Medulla oblongata (tissue), 1 donor: ENCODE measurements at regions not wholly inside any gene's neighbourhood (a gene's known extent, or its start where the extent isn't known, plus 50 kb on each side); places are given as distances from the start of the nearest gene placed in this dataset.
"Not testable (repeated sequence)": the region's sequence is repeated elsewhere in the genome, so short reads cannot be mapped to it uniquely, and the experiment has no call there.

Experiments
- DNase-seq: peaks from one replicate; pipeline ENCODE4 v3.0.0-alpha.2; 2015; ENCODE audit errors: extremely low spot score

DNA sequence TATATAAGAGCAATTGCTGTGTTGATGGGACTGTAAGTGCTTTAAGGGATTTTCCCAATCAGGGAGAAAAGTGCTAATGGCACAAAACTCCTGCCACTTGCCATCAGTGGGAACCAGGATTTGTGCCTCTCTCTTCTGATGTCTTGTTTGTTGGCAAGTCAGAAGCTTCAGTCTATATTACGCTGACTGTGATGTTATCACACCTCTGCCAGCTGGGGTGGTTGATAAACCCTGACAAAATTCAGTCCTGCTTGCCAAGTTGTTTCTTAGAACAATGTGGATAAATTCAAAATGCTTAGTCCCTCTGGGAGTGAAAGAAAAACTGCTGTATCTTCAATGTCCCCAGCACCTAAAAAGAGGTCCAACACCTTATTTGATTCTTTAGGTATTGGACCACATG lies 161.4 kb upstream of the FBXL7 start:
- DNase-seq: no peak

DNA sequence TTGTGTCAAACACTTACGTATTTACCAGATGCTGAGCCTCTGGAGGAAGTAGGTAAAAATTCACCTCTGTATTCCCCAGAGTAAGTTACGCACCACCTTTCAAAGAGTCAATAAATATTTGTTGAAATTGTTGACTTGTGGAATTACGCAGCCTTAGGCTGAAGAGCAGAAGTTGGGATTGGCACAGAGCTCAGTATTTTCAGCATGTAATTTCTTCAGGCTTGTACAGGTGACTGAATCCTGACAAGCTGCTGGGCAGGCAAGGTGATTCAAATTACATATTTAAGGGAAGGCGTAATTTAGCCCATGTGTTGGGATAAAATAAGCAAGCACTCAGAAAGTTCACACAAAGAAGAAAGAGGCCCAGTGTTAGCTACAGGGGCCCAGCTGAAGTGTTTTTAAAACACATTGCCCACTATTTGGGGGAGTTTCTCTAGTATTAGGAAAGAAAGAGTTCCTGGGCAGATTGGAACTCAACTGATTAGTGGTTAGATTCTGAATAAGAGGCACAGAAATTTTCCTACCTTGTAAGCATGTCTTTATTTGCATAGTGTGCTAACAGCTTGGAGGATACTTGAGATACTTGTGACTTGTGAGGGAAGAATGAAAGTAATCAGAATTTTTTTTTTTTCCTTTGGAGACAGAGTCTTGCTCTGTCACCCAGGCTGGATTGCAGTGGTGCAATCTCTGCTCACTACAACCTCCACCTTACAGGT lies 165.3 kb upstream of the FBXL7 start:
- DNase-seq: no peak

DNA sequence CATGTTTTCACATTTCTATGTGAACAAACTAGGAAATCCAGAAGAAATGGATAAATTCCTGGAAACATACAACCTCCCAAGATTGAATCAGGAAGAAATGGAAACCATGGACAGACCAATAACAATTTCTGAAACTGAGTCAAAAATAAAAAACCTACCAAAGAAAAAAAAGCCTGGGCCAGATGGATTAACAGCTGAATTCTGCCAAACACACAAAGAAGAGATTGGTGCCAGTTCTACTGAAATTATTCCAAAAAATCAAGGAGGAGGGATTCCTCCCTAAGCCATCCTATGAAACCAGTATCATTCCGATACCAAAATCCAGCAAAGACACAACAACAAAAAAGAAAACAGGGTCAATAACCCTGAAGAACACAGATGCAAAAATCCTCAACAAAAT lies 166.9 kb upstream of the FBXL7 start:
- no peak for DNase-seq

DNA sequence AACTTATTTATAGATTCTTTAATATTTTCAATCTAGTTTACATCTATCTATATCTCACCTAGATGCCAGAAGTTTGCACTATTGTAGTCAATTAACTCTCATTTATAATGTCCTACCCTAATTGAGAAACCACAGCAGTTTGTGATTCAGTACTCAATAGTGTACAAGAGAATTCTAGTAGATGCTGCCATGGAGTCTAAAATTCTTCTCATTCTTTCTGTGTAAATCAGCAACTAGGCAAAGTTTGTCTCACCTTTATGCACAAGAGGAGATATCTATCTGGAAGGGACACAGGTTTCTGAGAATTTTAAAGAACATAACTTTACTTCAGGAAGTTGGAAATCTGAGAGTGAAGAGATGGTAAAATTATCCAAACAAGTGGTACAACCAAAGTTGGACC lies 173.0 kb upstream of the FBXL7 start:
- DNase-seq: no peak

DNA sequence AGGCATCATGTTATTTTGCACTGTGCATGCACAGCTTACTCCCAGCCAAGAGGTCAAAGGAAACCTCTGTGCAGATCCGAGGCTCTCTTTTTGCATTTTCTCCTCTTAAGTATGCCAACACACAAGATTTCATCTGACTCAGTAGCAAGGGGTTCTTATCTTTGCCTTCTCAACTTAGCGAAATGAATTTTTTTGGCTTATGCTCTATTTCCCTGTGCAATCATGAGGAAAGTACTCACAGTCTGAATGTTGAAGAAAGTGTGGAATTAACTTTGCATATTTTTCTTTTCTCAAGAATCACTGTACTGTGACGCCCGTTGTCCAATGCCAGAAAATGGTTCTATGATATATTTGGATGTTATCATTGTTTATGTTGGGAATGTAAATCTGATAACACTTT lies 173.5 kb upstream of the FBXL7 start:
- no peak for DNase-seq

DNA sequence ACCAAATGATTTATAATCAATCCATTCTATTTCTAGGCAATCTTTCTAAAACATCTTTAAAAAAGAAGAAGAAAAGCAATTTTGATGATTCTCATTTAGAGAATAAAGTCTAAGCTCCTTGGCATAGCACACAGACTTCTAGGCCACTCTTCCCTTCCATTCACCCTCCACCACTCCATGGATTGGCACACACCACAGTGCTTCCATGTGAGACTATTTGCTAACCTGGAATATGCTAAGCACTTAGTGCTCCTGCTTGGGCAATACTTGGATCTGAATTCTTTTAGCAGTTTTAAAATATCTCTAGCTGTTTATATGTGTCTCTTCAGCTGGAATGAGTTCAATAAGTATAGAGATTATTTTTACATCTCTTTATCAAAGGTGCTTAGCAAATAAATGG lies 177.6 kb upstream of the FBXL7 start:
- DNase-seq: no peak

DNA sequence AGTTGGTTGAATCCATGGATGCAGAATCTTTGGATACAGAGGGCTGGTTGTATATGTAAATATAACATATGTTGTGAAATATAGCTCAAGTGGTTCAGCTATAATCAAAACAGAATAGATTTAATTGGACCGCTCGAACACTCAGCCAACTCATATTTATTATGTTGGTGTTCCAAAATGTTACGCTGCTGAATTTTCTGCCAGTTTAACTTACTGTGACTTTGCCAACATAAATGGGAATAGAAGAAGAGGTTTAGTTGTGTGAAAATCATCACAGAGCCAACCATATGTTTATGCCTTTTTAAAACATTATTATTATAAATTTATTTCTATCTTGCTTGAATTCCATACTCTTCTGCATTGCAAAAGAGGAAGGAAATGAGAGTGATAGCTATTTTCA lies 178.2 kb upstream of the FBXL7 start:
- DNase-seq: no peak

DNA sequence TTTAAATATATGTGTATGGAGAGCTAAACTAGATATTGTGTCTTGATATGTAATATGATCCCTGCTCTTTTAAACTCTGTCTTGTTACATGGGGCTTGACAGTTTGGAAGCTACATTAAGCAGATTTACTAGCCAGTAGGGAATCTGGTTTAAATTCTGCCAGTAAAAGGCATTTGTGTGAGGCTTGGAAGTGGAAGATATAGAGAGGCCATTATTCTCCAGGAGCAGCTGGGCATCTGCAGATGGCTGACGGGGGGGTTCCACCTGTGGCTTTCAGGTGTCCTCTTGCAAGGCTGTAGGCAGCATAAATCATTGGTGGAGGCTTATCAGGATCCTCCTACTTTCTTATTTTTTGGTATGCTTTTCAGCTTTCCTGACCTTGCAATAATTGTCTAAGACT lies 179.1 kb upstream of the FBXL7 start:
- peak; percentile 74 for DNase-seq

DNA sequence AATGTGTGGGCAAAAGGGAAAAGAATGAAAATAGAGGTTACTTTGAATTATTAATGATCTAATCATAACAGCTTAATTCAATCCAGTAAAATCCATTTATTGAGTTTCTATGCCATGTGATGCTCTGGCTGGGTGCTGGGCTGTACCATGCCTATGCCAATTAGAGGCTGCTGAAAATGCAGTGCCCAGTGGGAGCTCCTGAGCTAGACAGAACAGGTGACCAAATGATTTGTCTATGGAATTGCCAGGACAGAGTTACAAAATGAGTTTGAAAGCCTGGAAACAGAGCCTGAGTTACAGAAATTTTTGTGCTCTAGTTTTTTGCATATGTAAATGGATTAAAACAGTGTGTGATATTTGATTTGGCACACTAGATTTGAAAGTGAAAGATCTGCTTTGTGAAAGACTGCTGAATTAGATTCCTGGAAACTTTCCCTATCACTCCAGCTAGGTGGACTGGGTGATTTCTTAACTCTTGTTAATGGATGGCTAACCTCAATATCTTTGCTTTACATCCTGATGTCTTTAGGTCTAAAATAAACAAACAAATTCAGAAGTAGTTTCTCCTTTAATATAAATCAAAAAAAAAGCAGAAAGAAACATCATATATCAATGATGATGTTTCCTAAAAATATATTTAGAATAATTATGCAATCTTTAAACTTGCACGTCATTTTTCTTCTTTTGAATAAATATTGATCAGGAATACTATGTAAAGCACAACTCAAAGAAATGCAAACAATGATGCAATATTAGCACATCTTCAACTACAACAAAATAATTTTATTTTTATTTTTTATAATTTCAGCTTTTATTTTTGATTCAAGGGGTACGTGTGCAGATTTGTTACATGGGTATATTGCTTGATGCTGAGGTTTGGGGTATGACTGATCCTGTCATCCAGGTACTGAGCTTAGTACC lies 194.8 kb upstream of the FBXL7 start:
- DNase-seq: no peak

DNA sequence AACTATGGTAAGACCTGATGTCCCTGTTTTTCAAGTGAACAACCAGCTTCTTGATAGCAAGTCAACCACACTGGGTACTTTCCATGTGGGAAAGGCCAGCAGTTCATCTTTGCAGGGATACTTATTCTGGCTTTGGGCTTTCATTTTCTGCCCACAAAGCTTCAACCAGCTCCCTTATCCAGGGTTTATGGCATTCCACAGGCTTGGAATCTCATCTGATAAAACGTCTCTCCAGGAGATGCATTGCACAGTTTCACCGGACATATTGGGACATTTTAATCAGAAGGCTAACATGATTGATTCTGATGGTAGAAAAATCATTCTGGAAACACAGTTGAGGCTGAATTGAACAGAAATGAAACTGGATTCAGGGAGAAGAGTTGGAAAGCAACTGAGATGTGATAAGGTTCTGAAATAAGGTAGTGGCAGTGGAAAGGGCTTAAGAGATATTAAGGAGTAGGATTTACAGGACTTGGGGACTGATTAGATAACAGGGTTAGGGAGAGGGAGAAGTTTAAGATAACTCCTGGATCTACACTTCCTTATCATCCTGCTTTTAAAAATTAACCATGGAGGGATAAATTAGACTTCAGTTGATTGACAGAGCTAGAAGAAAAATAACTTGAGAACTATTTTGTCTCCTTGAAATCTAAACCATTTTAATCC lies 195.8 kb upstream of the FBXL7 start:
- DNase-seq: no peak

DNA sequence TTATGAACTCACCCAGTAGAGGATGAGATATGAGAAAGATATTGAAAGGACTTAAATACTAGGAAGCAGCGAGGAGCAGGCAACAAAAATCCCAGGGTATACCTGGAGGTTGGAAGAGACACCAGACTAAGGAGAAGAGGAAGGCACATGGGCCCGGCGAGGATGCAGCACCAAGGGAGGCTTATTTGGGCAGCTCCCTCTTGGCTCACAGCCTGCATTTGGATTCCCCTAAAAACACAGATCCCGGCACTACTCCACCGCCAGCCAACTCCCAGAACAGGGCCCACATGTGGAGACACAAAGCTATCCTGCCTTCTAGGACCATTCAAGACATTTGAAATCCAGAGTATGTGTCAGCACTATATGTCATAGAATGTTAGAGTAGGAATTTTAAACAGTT lies 199.8 kb upstream of the FBXL7 start:
- DNase-seq: no peak

DNA sequence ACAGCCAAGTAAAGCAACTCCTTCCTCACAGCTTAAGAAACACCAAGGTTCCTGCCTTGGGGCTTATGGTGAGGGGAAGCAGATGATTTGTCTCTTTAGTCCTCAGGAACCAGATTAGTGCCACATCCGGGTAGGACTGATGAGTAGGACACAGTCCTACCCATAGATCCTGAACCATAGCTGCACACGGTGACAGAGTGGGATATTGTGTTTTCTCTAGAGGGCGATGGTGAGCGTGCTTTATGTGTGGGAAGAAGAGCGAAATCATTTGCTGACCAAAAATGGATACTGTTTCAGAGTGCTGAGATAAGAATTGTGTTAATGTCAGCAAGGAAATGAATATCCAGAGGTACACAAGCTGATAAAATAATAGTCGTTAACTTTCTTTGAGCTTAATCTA lies 209.0 kb upstream of the FBXL7 start:
- DNase-seq: peak; percentile 2

DNA sequence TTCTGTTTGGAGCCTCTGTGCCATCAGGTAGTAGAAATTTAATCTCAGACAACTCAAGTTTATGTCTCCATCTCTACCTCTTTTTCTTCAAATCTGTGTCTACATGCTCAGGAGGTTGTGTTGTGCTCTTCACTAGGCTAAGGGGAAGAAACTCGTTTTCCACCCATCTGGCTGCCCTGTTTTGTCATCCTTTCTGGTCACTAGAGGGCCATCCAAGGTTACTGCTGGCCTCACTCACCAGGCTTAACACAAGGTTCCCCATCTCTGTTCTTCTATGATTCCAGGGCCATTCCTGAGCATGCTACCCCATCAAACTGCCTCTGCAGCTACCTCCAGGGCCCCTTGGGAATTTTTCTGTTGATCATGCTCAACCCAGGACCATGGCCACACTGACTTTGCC lies 213.3 kb upstream of the FBXL7 start:
- peak; percentile 70 for DNase-seq

DNA sequence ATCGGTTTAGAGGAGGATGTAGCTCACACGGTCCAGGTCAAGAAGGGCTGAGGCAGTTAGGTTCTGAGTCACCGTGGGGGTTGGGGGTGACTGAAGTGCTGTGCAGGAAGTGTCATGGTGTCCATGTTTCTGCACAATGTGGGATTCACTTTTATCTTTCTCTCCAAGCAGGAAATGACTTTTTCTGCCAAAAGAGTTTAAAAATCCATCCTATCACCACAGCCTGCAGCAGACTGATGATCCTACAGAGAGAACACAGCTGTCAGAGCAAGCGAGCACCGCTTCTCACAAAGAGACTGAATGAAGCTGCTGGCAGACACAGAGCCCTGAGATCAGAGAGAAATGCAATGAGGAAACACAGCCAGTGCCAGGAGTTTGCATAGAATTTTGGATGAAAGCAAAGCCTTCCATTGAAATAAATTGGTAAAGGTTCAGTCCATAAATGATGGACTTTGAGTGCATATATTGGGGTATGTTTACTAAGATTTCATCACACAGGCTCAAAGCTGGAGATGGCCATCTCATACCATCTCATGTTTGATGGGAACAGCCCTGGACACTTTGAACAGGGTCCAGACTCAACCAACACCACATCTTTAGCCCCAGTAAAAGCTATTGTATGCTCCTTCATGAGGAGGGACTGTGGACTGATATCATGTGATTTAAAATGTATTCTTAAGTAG lies 213.9 kb upstream of the FBXL7 start:
- DNase-seq: peak; percentile 18

DNA sequence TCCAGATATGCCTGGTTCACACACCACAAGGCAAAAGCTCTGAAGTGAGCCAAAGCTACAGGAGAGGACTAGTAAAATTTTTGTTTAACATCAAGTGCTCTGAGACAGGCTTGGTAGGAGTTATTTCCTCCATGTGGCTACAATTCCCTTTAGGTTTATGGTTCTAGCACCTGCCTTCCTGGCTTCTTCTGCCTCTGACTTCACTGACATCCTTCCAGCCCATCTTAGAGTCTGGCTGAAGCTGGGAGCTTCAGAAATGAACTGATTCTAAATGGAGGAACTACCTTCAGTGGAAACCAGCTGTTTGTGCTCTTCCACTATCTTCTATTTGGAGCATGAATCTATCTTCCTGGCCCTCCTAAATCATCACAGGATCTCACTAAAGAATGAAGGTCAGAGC lies 215.3 kb upstream of the FBXL7 start:
- no peak for DNase-seq

DNA sequence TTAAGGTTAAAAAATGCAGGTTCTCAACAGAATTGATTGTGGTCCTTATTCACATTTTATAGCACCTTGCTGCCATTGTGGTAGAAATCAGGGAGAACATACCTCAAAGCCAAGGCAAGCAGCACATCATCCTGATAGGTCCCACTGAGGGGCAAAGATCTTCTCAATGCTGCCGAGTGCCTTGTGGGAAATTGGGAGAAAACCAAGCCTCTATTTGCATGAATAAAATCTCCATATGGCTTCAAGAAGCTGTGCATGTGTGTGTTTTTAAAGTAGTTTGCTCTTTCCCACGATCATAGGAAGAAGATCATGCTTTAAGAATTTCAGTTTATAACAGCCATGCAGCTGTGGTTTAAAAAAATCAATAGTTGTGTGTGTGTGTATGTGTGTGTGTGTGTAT lies 216.9 kb upstream of the FBXL7 start:
- no peak for DNase-seq

DNA sequence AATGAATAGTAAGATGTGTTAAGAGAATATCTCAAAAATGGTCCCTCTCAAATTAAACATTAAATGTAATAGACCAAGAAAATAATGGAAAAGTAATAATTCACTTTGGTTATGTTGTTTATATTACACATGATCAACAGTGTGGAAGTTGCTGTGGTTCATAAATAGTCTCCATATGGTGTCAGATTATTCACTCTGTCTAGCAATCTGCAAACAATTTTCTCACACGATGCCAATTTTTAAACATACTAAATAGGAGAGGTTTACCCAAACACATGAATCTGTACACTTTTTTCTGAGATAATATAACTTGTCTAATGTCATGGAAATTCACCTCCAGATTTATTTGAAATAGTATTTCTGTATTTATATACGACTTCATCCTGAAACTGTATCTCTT lies 217.4 kb upstream of the FBXL7 start:
- no peak for DNase-seq

DNA sequence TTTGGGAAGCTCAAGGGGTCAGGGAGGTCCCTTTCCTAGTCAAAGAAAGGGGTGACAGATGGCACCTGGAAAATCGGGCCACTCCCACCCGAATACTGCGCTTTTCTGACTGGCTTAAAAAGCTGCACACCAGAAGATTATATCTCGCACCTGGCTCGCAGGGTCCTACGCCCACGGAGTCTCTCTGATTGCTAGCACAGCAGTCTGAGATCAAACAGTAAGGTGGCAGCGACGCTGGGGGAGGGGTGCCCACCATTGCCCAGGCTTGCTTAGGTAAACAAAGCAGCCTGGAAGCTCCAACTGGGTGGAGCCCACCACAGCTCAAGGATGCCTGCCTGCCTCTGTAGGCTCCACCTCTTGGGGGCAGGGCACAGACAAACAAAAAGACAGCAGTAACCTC lies 228.4 kb upstream of the FBXL7 start:
- DNase-seq: not testable (repeated sequence)

DNA sequence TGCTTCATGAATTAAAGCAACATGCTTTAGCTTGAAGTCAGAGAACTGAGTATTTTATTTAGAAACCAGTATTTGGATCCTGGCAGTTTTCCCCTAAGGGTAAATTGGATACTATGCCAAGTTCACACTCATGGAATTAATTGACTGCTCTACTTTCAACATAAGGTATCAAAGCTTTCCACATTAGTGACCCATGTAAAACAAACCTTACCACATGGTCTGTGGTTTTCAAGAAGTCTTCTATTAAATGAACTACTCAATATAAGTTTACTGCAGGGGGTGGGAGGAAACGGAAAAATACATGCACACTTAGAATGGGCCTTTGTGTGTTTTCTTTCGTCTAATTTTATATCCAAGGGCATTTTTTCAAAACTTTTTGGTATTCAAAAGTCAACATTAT lies 232.0 kb upstream of the FBXL7 start:
- no peak for DNase-seq

DNA sequence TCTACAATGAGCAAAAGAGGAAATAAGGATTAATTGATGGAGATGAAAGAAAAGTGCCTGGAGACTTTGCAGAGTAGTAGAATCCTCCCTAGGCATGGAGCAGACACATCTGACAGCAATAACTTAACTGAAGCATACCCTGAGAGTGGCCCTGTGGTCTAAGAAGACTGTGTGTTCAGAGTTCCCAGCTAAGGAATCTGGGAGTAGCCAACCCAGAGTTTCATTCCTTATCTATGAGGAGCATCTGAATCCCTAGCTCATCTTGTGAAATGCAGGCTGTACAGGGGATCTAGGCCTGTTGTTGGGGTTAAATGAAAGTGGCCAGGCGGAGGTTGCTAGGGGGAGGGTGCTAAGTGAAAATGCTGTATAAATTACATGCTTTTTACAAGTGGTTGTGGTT lies 233.1 kb upstream of the FBXL7 start:
- no peak for DNase-seq

DNA sequence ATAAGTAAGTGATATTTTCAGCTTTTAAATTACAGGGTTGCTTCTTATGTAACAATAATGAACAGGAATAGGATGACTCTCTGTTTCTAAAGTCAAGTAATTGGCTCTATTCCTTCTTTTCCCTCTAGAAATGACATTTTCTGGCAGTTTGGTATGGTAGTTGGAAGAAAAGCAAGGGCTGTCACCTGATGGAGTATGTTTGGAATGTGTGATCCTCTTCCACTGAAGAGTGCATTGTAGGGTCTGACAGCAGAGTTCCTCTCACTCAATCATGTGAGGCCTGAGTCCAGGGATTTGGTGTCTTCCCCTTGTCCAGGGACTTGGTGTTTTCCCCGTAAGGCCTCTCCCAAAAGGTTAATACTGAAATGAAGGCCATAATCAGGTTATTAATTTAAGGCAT lies 233.8 kb upstream of the FBXL7 start:
- DNase-seq: no peak

DNA sequence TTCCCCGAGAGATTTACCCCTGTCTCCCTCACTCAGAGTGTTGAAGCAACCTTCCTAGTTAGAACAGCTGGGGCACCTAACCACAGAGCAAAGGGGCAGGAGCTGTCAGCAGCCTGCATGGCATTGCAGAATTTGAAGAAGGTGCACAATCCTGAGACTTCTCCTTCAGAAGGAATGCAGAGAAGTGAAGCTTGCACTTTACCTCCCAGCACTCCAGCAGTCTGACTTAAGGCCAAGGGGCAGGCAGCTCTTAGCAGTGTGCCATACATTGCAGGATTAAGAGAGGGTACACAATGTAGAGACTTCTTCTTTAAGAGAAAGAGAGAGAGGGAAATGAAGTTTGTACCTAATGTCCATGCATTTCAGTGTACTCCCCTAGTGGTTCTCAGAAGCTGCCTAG lies 236.0 kb upstream of the FBXL7 start:
- no peak for DNase-seq
